Panc1 (cell line): ENCODE measurements at regions not wholly inside any gene's neighbourhood (a gene's known extent, or its start where the extent isn't known, plus 50 kb on each side); places are given as distances from the start of the nearest gene placed in this dataset.

Source experiments
- ATAC-seq: fragments of 200-7000 bp; cut with Tn5 transposase; 2 replicates; pipeline ENCODE4 v1.9.1; 2020; ENCODE audit warnings: mild to moderate bottlenecking, moderate library complexity
- BruUV-seq: library from RNA; stranded (reverse); fragments of 400-500 nt; replicated peaks from 2 replicates; lab custom pipeline; 2021; lab: Mats Ljungman, UMichigan
- CTCF ChIA-PET: fragments of 300-600 bp; sonication (Branson Sonifier 250); formaldehyde crosslinking; loops from one replicate; lab custom pipeline; 2022; ENCODE audit warnings: antibody characterized with exemption; lab: Charles Lee
- POLR2A ChIA-PET: fragments of 300-600 bp; sonication (Branson Sonifier 250); formaldehyde crosslinking; loops from one replicate; lab custom pipeline; 2022; ENCODE audit warnings: antibody characterized with exemption; lab: Charles Lee
- DNase-seq: peaks from one replicate; pipeline ENCODE4 v3.0.0-alpha.2; 2010; ENCODE audit warnings: low read depth, low spot score
- H3K27ac ChIP-seq: 2 replicates; pipeline ENCODE4 v1.5.1; 2011; ENCODE audit warnings: mild to moderate bottlenecking, low read length, inconsistent platforms
- H3K27me3 ChIP-seq: fragments of 200-500 bp; sonication (Bioruptor generic); 2 replicates; pipeline ENCODE4 v1.6.0; 2014; ENCODE audit warnings: low read length, inconsistent platforms; ENCODE audit not compliant: control insufficient read depth, insufficient read depth
- H3K36me3 ChIP-seq: fragments of 200-500 bp; sonication (Bioruptor generic); 2 replicates; pipeline ENCODE4 v1.5.1; 2014; ENCODE audit warnings: inconsistent platforms, mild to moderate bottlenecking, low read length, moderate library complexity; ENCODE audit not compliant: control insufficient read depth, insufficient read depth
- H3K4me1 ChIP-seq: 2 replicates; pipeline ENCODE4 v1.5.1; 2011; ENCODE audit warnings: inconsistent platforms, mild to moderate bottlenecking, low read length, moderate library complexity; ENCODE audit not compliant: control insufficient read depth, insufficient read depth
- H3K4me3 ChIP-seq, 2 experiments: 2 replicates each; pipeline ENCODE4 v1.5.1; 2011 to 2012; ENCODE audit warnings: low read depth in 2 of 2, low read length in 2 of 2, mild to moderate bottlenecking in 2 of 2, inconsistent platforms in 1 of 2, moderate library complexity in 1 of 2
- H3K9me3 ChIP-seq: fragments of 200-500 bp; sonication (Bioruptor generic); 2 replicates; pipeline ENCODE4 v1.5.1; 2014; ENCODE audit warnings: low read depth, mild to moderate bottlenecking, inconsistent platforms, low read length, moderate library complexity; ENCODE audit not compliant: control insufficient read depth, insufficient read depth
- POLR2AphosphoS5 ChIP-seq: IDR thresholded peaks from 2 replicates; pipeline ENCODE4 v1.6.1; 2012; ENCODE audit warnings: mild to moderate bottlenecking, low read depth, low read length, moderate library complexity
- REST ChIP-seq, 2 experiments: IDR thresholded peaks; 2 replicates each; pipeline ENCODE4 v1.6.1; 2011 to 2012; ENCODE audit warnings: low read depth in 2 of 2, control low read depth in 1 of 2, low read length in 1 of 2, mild to moderate bottlenecking in 1 of 2, moderate library complexity in 1 of 2; ENCODE audit not compliant: insufficient read depth in 1 of 2
- SIN3A ChIP-seq: IDR thresholded peaks from 2 replicates; pipeline ENCODE4 v1.6.1; 2012; ENCODE audit warnings: low read depth, mild to moderate bottlenecking, low read length, moderate library complexity, borderline replicate concordance; ENCODE audit not compliant: insufficient read depth
- TCF7L2 ChIP-seq: IDR thresholded peaks from 2 replicates; pipeline ENCODE4 v1.6.1; 2011; ENCODE audit warnings: mild to moderate bottlenecking, low read depth, low read length, inconsistent platforms
- in situ Hi-C: cut with HindIII; loops from 2 replicates; pipeline ENCODE4 v1.10.0; 2016; ENCODE audit warnings: low sequenced_read_pairs, low pct_unique_long_range_greater_than_20kb
- intact Hi-C: fragments of 100-400 bp; cut with micrococcal nuclease; formaldehyde crosslinking; loops from one replicate; pipeline ENCODE4 v1.10.0; 2022; ENCODE audit not compliant: unreplicated experiment
- TF ChIP-seq, protein P1 (sequence below): fragments of 450-650 bp; IDR thresholded peaks from 2 replicates; pipeline ENCODE4 v1.5.1; 2017; ENCODE audit warnings: mild to moderate bottlenecking

DNA sequence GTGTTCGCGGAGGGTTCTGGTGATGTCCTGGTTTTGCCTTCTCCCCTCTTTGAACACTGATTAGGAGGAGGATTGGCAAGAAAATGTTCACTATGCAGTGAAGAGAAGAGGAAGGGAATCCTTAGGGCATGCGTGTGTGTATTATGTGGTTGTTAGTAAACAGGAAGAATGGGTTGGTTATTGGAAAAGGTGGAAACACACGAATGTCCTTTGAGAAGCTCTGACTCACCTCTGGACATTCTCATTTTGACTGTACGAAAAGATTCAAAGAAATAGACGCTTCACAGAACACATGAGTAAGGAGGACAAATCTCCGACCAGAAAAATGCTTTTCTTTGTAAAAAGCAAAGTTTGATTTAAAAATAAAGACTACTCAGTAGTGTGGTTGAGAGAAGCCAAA, 188.8 kb upstream of the PRICKLE2 start:
- in situ Hi-C loops = no loop called here
- no TSS peak for BruUV-seq
- no peak for DNase-seq
- Histone ChIP-seq H3K36me3 (no peaks in the 10 kb centered on the region), H3K27ac (no peak overlapping the region), H3K9me3 (no peaks in the 10 kb centered on the region), H3K4me3 (no peak overlapping the region), H3K4me1 (no peaks in the 10 kb centered on the region), H3K27me3 (no peaks in the 10 kb centered on the region)
- ATAC-seq = no peak
- intact Hi-C loops = no loop called here
- TF ChIP-seq, protein P1, sequence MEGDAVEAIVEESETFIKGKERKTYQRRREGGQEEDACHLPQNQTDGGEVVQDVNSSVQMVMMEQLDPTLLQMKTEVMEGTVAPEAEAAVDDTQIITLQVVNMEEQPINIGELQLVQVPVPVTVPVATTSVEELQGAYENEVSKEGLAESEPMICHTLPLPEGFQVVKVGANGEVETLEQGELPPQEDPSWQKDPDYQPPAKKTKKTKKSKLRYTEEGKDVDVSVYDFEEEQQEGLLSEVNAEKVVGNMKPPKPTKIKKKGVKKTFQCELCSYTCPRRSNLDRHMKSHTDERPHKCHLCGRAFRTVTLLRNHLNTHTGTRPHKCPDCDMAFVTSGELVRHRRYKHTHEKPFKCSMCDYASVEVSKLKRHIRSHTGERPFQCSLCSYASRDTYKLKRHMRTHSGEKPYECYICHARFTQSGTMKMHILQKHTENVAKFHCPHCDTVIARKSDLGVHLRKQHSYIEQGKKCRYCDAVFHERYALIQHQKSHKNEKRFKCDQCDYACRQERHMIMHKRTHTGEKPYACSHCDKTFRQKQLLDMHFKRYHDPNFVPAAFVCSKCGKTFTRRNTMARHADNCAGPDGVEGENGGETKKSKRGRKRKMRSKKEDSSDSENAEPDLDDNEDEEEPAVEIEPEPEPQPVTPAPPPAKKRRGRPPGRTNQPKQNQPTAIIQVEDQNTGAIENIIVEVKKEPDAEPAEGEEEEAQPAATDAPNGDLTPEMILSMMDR = no peak
- TF ChIP-seq POLR2AphosphoS5 (no peak), REST (IDR thresholded peaks at IDR 0.05; ENCODE audit: insufficient read depth in 1 of 2, low read depth in 2 of 2, low read length in 1 of 2) (no peak), TCF7L2 (no peak), SIN3A (no peak)
- ChIA-PET CTCF (no interaction called here), POLR2A (no interaction called here)

GRCh38 chr3:64411101-64411500, 185.8 kb upstream of the PRICKLE2 start:
- H3K4me3 ChIP-seq = no peak overlapping the region
- H3K36me3 ChIP-seq = no peaks in the 10 kb centered on the region
- intact Hi-C loops (no loop called here), in situ Hi-C loops (no loop called here)
- CTCF ChIA-PET = no interaction called here
- DNase-seq (no peak), ATAC-seq (no peak)
- no peaks in the 10 kb centered on the region for H3K27me3 ChIP-seq
- H3K4me1 ChIP-seq = no peaks in the 10 kb centered on the region
- POLR2A ChIA-PET = no interaction called here
- H3K9me3 ChIP-seq = no peaks in the 10 kb centered on the region
- TF ChIP-seq POLR2AphosphoS5 (no peak), SIN3A (no peak), TCF7L2 (no peak), REST (IDR thresholded peaks at IDR 0.05; ENCODE audit: insufficient read depth in 1 of 2, low read depth in 2 of 2, low read length in 1 of 2) (no peak)
- TF ChIP-seq, protein P1 = no peak
- H3K27ac ChIP-seq = no peak overlapping the region
- no TSS peak for BruUV-seq
